Neuron (in vitro differentiated cells): ENCODE measurements at regions not wholly inside any gene's neighbourhood (a gene's known extent, or its start where the extent isn't known, plus 50 kb on each side); places are given as distances from the start of the nearest gene placed in this dataset.

Experiments
- H2AFZ ChIP-seq: one replicate; pipeline ENCODE4 v1.6.1; 2013; ENCODE audit warnings: low read depth, mild to moderate bottlenecking, inconsistent platforms, low read length, moderate library complexity
- H3K27me3 ChIP-seq: one replicate; pipeline ENCODE4 v1.6.1; 2013; ENCODE audit warnings: low read length; ENCODE audit not compliant: insufficient read depth
- H3K36me3 ChIP-seq: one replicate; pipeline ENCODE4 v1.6.1; 2013; ENCODE audit warnings: low read length; ENCODE audit not compliant: insufficient read depth
- H3K4me1 ChIP-seq: one replicate; pipeline ENCODE4 v1.6.1; 2013; ENCODE audit warnings: low read length; ENCODE audit not compliant: insufficient read depth
- H3K4me3 ChIP-seq: 2 replicates; pipeline ENCODE4 v1.5.1; 2013; ENCODE audit warnings: mild to moderate bottlenecking, low read length, moderate library complexity
- H3K9me3 ChIP-seq: one replicate; pipeline ENCODE4 v1.6.1; 2013; ENCODE audit warnings: low read length

- H3K9me3 ChIP-seq = no peaks in the 10 kb centered on the region
- H3K36me3 ChIP-seq = no peaks in the 10 kb centered on the region
- H3K4me1 ChIP-seq = no peaks in the 10 kb centered on the region
- no peak overlapping the region for H3K4me3 ChIP-seq
- H2AFZ ChIP-seq = no peak overlapping the region
- H3K27me3 ChIP-seq = no peaks in the 10 kb centered on the region
Observed at GRCh38 chr7:106812027-106812643, 52.9 kb upstream of the PIK3CG start.

DNA sequence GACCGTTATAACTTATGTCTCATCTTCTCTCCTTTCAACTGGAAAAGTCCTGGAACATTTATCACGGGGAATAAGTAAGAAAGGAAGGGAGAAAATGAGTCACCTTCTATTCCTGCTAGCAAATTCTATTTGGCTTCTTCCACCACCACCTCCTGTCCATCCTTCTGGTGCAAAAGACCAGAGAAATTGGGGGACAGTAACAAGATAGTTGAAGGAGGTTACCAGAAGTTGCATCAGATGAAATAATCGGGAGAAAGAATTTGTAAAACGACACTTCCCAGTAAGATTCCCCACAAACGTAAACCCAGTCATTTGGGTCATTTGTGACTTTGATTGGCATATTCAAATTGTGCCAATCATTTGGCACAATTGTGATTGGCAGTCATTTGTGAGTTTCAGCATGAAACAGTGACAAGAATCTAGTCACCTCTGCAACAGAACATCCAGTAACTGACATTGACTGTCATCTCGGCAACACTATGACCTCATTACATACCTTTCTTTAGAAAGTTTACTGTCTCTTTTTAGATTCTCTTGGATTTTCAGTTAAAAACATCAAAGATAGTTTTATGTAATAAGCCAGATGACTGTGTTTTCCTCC lies 51.3 kb upstream of the PIK3CG start:
- no peaks in the 10 kb centered on the region for H3K9me3 ChIP-seq
- H3K4me1 ChIP-seq = no peaks in the 10 kb centered on the region
- H3K4me3 ChIP-seq = no peak overlapping the region
- no peaks in the 10 kb centered on the region for H3K36me3 ChIP-seq
- H3K27me3 ChIP-seq = no peaks in the 10 kb centered on the region
- H2AFZ ChIP-seq = no peak overlapping the region

GRCh38 chr7:106814887-106815286 lies 50.2 kb upstream of the PIK3CG start:
- Histone ChIP-seq H3K27me3 (no peaks in the 10 kb centered on the region), H3K4me1 (no peaks in the 10 kb centered on the region), H2AFZ (no peak overlapping the region), H3K36me3 (no peaks in the 10 kb centered on the region), H3K9me3 (no peaks in the 10 kb centered on the region), H3K4me3 (no peak overlapping the region)
